ENCODE measurements at regions not wholly inside any gene's neighbourhood (a gene's known extent, or its start where the extent isn't known, plus 50 kb on each side); places are given as distances from the start of the nearest gene placed in this dataset.

- H4K8ac ChIP-seq (ENCODE audit: extremely low read depth, insufficient read depth, low read length): no peak overlapping the region
- no peaks in the 10 kb centered on the region for H3K27me3 ChIP-seq (replicated peaks in 1 of 4; ENCODE audit: control insufficient read depth in 3 of 4, extremely low read depth in 1 of 4, insufficient read depth in 3 of 4, low read length in 3 of 4)
- no peak overlapping the region for H3K56ac ChIP-seq (replicated peaks; ENCODE audit: insufficient read length, low read depth, low read length)
- no peaks in the 10 kb centered on the region for H3K79me1 ChIP-seq (ENCODE audit: low read depth, low read length)
- H2BK20ac ChIP-seq (ENCODE audit: low read length): no peak overlapping the region
- peak; percentile 64 for TF ChIP-seq TEAD4 (IDR thresholded peaks at IDR 0.05; ENCODE audit: low read depth, low read length)
- no peak for TF ChIP-seq KDM1A (IDR thresholded peaks at IDR 0.05; ENCODE audit: borderline replicate concordance, low read length)
- H2BK5ac ChIP-seq (ENCODE audit: low read depth, low read length): no peak overlapping the region
- H3K4me3 ChIP-seq (ENCODE audit: extremely low read depth in 1 of 4, insufficient read depth in 2 of 4, low read depth in 3 of 4, low read length in 4 of 4): no peak overlapping the region
- H3K9ac ChIP-seq (replicated peaks in 1 of 4; ENCODE audit: extremely low read depth in 1 of 4, low read depth in 3 of 4, low read length in 3 of 4): no peak overlapping the region
- H3K18ac ChIP-seq (ENCODE audit: extremely low read depth, low read length): no peak overlapping the region
- H3K79me2 ChIP-seq (ENCODE audit: control insufficient read depth in 1 of 2, insufficient read depth in 2 of 2, low read length in 2 of 2): no peaks in the 10 kb centered on the region
- H4K91ac ChIP-seq (replicated peaks; ENCODE audit: insufficient read length, low read length): no peak overlapping the region
- no peaks in the 10 kb centered on the region for H4K20me1 ChIP-seq (replicated peaks in 1 of 2; ENCODE audit: control insufficient read depth in 1 of 2, insufficient read depth in 2 of 2, low read length in 2 of 2)
- no peak for FAIRE-seq
- no peak overlapping the region for H4K5ac ChIP-seq (ENCODE audit: insufficient read length, low read depth, low read length)
- H2AK5ac ChIP-seq (ENCODE audit: low read depth, low read length): no peak overlapping the region
- CTCF ChIA-PET (ENCODE audit: partially characterized antibody): no interaction called here
- H3K27ac ChIP-seq (ENCODE audit: low read depth, low read length): no peak overlapping the region
- no peaks in the 10 kb centered on the region; a peak in 1 of 4 replicates for H3K9me3 ChIP-seq (ENCODE audit: insufficient read depth in 2 of 2, low read depth in 1 of 2, low read length in 1 of 2)
- no peak overlapping the region for H3K4ac ChIP-seq (replicated peaks; ENCODE audit: insufficient read length, low read depth, low read length)
- WGBS, 2 experiments (ENCODE audit: extremely low coverage in 1 of 2, insufficient coverage in 1 of 2, insufficient read length in 1 of 2, insufficient replicate concordance in 2 of 2, low coverage in 1 of 2, low lambda C conversion rate in 2 of 2, missing lambda C conversion rate in 1 of 2): 98% methylated on average over 3 of the region's 3 CpGs; no CpG with 5 or more reads in 1 of the 2 experiments
- DNase-seq (ENCODE audit: low read depth in 1 of 2, low spot score in 2 of 2): peak in 1 of 2 experiments; percentile 1
- no peak overlapping the region for H2AFZ ChIP-seq (ENCODE audit: low read length)
- no peak overlapping the region for H2BK12ac ChIP-seq (ENCODE audit: low read depth, low read length)
- no peak overlapping the region for H3K23ac ChIP-seq (ENCODE audit: insufficient read length)
- no peaks in the 10 kb centered on the region; a peak in 1 of 8 replicates for H3K36me3 ChIP-seq (ENCODE audit: control insufficient read depth in 2 of 4, insufficient read depth in 4 of 4, low read length in 3 of 4)
- POLR2A ChIA-PET (ENCODE audit: partially characterized antibody): no interaction called here
- H3K23me2 ChIP-seq (ENCODE audit: low read depth, low read length): no peaks in the 10 kb centered on the region
- H2BK15ac ChIP-seq (ENCODE audit: low read length): no peak overlapping the region
- no peaks in the 10 kb centered on the region for H3K4me1 ChIP-seq (replicated peaks in 1 of 4; ENCODE audit: control insufficient read depth in 3 of 4, insufficient read depth in 4 of 4, low read length in 3 of 4)
- no peak overlapping the region for H3K4me2 ChIP-seq (ENCODE audit: insufficient read depth in 1 of 2, low read depth in 2 of 2, low read length in 2 of 2)
- H3K14ac ChIP-seq (ENCODE audit: insufficient read length): no peak overlapping the region
- no peak overlapping the region for H2BK120ac ChIP-seq (replicated peaks; ENCODE audit: low read depth, low read length)
These were observed 1409.3 kb upstream of the CDH2 start for GRCh38 chr18:29586210-29586609.
